DND-41 (cell line): ENCODE measurements at regions not wholly inside any gene's neighbourhood (a gene's known extent, or its start where the extent isn't known, plus 50 kb on each side); places are given as distances from the start of the nearest gene placed in this dataset.
"Not testable (repeated sequence)": the region's sequence is repeated elsewhere in the genome, so short reads cannot be mapped to it uniquely, and the experiment has no call there.

Source experiments
- CTCF ChIP-seq: IDR thresholded peaks from 2 replicates; pipeline ENCODE4 v1.5.1; 2012; ENCODE audit warnings: borderline replicate concordance, low read length, moderate library complexity, mild to moderate bottlenecking; ENCODE audit not compliant: poor library complexity, severe bottlenecking; ENCODE audit errors: extremely low read depth
- EZH2 ChIP-seq: IDR thresholded peaks from 3 replicates; pipeline ENCODE4 v1.6.1; 2012; ENCODE audit warnings: borderline replicate concordance, low read depth, mild to moderate bottlenecking, moderate library complexity, low read length, inconsistent platforms; ENCODE audit not compliant: severe bottlenecking

- TF ChIP-seq CTCF, EZH2: not testable (repeated sequence)
Observed at GRCh38 chr4:25511823-25512222, 134.8 kb downstream of the ANAPC4 start.
